Activated CD4-positive, alpha-beta T cell treated with anti-CD3 and anti-CD28 coated beads, Interleukin-2, amount 50 U/mL, for 48 hours (primary cell): ENCODE measurements at regions not wholly inside any gene's neighbourhood (a gene's known extent, or its start where the extent isn't known, plus 50 kb on each side); places are given as distances from the start of the nearest gene placed in this dataset.
"Not testable (repeated sequence)": the region's sequence is repeated elsewhere in the genome, so short reads cannot be mapped to it uniquely, and the experiment has no call there.

Experiments
- DNase-seq, 2 experiments: peaks; one replicate each; pipeline ENCODE4 v3.0.0-alpha.2; 2020

DNA sequence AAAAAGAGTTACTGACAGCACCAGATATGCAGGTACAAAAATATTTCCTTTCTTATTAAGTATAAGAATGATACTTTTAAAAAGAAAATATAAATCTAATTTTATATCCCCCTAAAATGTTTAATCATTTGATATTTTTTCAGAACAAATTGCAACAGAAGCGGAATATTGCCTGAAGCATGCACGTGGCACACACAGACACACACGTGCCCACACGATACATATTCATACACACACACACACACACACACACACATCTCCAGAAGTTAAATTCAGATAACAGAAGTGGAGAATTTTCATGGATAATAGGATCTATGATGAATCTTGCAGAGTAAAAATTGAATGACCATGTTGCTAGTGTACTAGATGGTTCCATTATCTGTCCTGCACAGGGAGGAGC, 445.2 kb downstream of the GPAT3 start:
- DNase-seq: no peak

DNA sequence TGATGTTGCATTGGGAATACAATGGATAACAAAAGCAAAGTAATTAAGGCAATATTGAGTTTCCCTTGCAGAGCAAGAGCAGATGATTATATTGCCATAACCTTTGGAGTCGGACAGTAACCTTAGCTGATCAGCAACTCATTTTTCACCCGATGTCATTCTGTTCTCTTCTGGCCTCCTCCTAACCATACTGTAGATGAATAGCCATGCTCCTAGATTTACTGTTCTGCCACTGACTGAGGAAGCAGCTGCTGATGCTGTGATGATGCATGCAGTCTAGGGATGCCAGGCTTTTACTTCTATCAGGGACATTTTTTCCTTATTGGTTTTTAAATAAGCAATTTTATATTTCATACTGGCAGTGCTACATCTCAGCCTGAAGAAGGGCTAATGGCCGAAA, 443.9 kb downstream of the GPAT3 start:
- DNase-seq: no peak

DNA sequence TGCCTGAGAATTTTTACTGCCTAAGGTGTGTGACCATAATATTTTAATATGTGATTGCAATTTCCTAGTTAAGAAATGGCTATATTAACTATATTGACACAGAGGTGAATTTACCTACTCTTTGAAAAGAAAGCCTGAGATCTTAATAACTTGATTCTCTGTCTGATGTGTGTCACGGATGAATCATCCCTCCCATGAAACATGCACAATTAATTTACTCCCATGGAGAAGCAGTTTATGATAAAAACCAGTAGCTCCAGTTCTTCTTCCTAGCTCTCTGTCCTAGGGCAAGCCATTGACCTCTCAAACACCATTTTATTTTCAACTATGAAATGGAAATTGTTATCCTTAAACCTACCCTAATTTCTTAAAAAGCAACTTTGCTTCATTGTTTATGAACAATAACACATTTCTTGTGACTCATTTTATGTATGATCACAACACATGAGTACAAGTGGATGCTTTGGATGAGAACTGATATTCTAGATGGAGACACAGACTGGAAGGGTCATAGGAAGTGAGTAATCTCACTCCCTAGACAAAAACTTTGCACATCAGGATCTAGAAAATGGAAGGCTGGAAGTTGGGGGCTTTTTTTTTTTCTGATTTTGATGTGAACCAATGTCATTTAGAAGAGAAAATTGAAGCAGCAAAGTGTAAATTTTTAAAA, 438.3 kb downstream of the GPAT3 start:
- DNase-seq: no peak

DNA sequence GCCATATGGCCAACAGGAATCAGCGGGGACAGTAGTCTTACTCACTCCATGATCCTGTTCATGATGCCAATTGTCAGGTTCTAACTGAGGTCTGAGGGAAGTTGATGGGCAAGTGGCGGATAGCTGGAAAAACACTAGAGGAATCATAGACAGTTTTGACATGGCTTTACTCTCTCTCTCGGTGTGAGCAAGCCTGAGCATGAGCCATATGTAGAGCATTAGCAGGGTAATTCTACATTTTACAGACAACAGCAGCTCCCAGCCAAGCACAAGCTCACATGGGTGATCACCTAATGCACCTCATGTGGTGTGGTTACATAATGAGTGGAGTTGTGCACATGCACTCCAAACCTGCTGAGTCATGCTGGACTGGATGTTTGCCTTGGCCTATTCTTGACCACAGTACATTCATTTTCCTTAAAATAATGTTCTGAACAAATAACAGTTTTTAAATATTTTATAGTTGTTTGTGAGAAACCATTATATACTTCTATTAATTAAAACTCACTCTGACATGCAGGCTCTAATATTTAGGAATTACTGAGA, 429.2 kb downstream of the GPAT3 start:
- no peak for DNase-seq

DNA sequence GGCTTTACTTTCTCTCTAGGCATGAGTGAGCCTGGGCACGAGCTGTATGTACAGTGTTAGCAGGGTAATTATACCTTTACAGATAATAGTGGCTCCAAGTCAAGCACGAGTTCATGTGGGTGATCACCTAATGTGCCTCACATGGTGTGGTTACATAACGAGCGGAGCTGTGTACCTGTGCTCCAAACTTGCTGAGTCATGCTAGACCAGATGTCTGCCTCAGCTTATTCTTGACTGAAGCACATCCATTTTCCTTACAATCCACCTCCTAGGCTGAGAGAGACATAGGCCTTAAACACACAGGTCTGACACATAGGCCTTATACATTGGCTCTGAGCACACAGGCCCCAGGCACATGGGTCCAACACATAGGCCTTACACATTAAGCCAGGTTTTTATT, 426.6 kb downstream of the GPAT3 start:
- DNase-seq: no peak

DNA sequence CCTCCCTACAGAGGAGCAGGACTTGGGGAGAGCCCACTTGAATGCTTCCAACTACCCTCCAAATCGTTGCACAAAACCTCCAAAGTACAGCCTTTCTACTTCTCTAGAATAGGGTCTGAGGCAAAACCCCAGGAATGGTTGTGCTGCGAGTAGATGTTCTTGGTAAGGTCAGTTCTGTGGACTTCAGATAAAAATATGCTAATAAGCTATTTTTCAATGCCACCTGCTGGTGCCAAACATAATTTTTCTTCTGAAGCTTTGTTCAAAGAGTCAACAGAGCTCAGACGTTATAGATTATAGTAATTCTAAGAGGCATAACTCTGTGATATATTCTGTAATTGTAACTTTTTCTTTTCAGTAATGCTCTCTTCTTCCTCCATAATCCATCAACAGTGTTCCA, 425.7 kb downstream of the GPAT3 start:
- DNase-seq: no peak

DNA sequence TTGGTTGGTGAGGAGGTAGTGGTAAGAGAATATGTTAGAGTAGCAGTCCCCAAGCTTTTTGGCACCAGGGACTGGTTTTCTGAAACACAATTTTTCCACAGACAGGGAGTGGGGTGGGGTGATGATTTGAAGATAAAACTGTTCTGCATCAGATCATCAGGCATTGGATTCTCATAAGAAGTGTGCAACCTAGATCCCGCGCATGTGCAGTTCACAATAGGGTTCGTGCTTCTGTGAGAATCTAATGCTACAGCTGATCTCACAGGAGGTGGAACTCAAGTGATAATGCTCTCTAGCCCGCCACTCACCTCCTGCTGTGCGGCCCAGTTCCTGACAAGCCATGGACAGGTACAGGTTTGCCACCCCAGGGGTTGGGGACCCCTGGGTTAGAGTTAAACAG, 423.3 kb downstream of the GPAT3 start:
- no peak for DNase-seq

DNA sequence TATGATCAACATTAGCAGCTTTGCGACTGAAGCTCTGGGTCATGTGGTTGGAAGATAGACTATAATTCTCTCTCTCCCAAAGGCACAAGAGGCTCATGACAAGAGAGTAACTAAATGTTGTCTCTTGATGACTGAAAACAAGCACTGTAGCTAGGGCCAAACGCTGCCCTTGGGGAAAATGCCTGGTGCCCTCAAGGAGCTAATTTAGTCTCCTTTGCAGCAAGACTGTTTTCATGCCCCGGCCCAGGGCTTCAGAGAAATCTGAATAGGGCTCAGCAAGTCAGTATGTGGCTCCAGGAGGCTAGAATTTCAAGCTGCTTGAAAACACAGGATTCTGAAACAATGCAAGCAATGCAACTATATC, 411.9 kb downstream of the GPAT3 start:
- DNase-seq: no peak

DNA sequence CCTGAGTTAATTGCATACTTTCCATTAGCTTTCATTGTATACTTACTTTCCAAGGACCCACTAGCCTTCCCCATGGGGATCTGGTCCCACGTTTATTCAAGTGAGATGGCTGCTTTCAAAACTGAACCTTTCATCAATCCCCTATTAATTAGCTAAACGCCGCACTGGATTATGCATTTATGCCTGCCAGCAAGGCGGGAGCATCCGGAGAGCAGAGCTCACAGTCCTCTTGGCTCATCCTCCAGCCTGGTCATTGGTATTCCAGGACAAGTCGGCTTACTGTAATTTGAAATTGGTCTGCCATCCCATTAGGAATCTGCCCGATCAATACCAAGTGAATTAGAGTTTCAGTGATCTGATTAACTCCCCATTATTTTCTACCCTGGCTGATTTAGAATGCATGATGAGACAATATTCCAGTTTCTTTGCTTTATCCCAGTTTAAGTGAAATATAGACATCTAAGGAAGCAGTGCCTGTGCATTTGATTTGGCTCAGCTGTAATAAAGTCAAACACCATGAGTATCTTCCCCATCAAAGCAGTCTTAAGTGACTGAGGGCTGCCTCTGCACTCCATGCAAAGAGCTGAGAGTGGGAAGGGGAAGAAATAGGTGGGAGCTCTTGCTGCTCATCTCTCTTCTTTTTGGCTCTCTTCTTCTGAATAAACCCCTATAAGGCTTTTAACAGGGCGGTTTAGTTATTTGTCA, 411.4 kb downstream of the GPAT3 start:
- no peak for DNase-seq

DNA sequence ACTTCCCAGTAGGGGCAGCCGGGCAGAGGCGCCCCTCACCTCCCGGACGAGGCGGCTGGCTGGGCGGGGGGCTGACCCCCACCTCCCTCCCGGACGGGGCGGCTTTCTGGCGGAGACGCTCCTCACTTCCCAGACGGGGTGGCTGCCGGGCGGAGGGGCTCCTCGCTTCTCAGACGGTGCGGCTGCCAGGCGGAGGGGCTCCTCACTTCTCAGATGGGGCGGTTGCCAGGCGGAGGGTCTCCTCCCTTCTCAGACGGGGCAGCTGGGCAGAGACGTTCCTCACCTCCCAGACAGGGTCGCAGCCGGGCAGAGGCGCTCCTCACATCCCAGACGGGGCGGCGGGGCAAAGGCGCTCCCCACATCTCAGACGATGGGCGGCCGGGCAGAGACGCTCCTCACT, 407.8 kb downstream of the GPAT3 start:
- DNase-seq: not testable (repeated sequence)

DNA sequence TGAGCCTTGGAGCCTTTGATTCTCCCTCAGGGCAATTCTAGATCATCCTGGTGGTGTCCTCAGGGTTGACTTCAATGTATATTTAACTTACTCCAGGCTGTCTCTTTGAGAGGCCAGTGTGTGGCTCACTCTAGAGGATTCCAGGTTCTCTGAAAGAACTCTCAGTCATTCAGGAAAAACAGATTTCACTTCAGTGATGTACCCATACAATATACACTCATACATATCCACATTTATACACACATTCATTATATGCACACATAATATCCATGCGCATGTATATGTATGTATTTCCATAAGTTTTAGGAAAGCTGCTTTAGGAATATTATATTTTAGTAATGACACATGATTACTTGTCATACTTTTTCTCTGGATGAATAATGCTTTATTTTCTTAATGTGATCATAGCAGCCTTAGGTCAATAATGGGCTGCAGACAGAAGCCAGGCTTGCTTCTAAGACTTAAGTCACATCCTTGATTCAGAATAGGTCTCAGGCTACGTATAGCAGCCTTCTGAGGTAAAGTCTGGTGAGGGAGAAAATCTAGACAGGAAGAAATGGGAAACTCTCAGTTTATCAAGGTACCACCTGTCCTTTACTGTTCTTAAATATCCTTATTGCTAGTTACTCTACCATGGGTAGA, 397.0 kb downstream of the GPAT3 start:
- DNase-seq: no peak

DNA sequence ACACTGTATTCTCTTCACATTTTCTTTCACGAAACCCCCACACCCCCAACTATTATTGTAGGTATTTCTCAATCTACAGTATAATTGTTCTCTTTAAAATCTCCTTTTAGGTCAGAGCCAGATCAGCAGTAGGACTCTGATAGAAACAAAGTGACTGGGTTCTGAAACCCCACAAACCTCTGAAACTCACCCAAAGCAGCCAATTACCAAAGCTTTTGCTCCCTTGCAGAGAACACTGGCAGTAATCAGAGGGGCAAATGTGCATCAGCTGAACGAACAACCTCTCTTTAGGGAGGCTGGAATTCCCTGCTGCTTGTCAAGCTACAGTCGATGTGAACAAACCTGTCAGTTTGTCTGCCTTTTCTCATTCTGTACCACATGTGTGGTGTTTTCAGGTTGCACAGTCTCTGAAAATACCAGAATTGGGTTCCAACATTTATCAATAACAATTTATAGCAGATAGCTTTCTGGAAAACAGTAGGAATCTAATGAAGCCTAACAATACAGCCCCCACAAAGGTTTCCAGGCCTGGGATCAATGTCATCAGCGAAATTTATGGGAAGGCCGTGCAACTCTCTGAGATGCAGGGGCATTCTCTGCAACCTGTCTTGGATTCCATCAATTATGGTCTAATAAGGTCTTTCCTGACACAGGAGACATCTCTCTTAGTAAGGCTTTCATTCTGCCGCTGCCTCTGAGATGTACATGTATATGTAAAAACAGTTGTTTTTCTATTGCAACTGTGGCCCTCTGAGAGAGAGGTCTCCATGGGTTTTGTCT, 395.9 kb downstream of the GPAT3 start:
- no peak for DNase-seq

DNA sequence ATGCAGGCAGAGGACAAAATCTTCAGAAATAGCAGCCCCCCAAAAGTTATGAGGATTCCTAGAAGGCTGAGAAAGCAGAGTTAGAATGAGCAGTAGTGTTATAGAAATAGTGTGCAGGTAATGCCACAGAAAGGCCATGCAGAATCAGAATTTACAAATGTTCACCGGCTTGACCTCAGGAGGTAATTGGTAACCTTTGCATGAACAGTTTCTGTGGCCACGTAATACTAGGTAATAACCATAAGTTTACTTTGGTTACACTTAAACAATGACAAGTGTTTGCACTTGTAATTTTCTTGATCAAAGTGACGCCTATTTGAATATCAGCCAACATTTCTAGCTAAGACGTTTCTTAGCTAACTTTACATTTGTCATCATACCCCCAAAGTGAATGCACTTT, 393.6 kb downstream of the GPAT3 start:
- DNase-seq: no peak

DNA sequence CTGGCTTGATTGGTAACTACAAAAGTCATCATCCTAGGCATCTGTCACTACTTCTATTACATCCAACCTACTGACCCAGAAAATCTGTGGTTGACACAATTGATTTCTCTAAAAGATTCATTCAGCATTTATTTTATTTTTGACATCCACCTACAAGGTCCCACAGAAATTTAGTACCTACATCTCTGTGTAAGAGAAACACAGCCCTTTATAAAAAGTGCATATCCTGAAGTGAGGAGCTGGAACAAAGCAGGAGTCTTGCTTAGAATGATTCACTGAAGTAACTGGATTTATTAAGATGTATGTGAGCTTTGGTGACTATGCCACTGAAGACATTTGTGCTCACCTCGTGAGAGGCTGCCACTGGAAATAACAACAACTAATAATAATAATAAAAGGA, 391.0 kb downstream of the GPAT3 start:
- DNase-seq: no peak

DNA sequence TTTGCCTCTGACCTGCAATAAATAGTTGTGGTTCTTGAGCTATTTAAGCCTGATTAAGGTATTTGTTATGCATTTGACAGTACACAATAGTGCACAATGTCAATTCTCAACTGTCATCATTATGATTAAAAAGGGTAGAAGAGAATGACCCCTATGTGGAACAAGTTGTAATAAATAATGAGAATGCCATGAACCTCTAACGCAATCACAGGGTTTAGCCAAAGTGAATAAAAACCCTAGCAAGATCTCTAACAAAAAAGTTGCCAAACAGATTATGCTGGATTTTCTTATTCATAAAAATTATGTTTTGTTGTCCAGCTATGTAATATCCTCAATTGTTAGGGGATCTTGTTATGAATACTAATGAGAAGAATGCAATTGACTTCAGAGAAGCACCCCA, 387.4 kb downstream of the GPAT3 start:
- no peak for DNase-seq

DNA sequence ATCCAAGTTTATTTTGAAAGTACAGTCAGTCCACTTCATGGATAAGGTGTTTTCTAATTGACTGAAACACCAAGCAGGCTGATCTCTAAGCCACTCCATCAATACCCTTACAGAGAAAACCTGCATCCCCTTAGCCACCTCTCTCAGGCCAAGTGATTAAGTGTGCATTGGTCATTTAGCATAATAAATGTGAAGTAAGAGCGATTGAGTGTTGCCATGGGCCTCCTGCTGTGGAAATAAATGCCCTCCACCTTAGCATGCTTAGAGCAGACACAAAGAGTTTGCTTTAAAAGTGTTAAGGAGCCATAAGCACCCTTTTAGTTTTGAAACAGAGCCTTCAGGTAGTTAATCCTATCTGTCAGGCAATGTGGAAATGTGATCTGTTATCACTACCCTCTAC, 386.5 kb downstream of the GPAT3 start:
- DNase-seq: no peak

DNA sequence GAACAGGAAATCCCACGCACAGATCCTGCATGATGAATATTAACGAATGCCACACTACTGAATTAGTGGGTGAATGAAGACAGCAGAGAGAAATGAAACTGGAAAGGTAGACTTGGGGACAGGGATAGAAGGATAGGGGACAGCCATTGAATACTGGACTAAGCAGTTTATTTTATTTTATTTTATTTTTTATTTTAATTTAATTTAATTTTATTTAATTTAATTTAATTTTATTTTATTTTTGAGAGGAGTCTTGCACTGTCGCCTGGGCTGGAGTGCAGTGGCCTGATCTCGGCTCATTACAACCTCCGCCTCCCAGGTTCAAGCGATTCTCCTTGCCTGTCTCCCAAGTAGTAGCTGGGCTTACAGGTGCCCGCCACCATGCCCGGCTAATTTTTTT, 385.2 kb downstream of the GPAT3 start:
- DNase-seq: no peak

DNA sequence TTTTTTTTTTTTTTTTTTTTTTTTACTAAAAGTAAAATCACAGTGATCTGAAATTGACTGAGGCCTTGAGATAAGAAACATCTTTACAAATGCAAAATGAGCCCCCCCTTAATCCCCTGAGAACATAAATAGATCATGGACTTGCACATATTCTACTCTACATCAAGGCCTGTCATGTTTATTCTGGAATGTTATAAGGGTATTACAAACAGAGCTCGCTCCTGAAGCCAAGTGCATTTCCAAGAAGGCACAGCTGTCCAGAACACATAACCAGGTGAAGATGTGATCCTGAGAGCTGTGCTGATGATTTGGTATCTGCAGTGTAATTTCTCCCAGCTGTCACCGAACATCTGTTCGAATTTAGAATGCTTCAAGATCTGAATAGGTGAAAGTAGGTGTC, 384.5 kb downstream of the GPAT3 start:
- DNase-seq: no peak

DNA sequence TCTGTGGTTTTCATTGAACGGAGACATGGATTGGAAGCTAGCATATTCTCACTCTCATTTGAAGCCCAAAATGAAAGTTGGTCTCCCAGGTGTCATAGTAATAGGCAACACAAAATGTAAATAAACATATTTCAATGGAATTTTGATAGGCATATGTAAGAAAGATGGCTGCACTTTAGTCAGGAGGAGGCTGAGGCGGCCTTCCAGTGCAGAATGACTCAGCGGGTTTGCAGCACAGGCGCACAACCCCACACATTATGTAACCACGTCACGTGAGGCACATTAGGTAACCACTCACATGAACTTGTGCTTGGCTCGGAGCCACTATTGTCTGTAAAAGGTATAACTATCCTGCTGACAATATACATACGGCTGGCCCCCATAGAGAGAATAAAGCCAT, 381.7 kb downstream of the GPAT3 start:
- no peak for DNase-seq

DNA sequence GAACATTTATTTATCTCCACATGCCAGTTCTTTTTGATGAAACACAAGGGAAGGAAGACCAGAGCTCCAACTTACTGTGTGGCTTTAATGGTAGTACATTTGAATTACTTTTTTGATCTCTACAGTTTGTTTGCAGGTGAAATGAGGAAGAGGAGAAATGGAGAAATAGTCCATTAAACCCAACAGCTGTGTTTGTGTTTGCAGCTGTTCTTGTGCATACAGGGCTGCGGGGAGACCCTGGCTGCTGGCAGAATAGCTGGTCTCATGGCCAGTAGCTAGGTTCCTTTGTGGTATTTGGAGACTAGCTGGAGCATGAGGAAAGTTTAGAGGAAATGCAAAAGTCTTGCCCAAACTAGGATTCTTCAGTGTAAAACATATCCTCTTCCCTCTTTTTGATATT, 374.8 kb downstream of the GPAT3 start:
- DNase-seq: no peak

DNA sequence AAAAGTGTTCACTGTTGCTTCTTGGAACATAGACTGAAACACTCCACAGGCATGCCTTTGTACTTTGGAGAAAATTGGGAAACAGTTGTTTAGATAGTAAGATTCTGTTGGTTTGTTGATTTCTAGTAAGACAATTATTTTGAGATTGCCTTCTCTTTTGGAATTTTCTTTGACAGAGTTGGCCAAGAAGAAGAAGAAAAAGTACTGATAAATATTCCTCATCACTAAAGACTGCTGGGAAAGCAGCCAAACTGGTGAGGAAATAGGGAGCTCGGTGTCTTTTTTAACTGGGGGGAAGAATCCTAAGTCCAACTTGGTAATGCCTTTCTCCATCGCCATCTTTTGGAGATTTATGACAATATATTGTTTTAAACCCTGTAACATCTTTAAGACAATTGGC, 370.7 kb downstream of the GPAT3 start:
- DNase-seq: no peak

DNA sequence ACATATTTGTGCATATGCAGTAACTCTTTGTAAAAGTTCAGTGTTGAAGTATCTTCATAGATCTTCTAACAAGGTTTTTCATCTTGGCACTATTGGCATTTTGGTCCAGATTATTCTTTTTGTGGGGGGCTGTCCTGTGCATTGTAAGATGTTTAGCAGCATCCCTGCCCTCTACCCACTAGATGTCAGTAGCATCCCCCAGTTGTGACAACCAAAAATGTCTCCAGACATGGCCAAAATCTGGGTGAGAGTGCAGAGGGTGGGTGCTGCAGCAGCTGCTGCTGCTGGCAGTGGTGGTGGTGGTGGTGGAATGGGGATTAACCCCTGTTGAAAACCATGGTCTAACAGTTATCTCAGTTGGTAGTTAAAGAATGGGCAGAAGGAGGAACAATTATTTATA, 370.0 kb downstream of the GPAT3 start:
- no peak for DNase-seq

DNA sequence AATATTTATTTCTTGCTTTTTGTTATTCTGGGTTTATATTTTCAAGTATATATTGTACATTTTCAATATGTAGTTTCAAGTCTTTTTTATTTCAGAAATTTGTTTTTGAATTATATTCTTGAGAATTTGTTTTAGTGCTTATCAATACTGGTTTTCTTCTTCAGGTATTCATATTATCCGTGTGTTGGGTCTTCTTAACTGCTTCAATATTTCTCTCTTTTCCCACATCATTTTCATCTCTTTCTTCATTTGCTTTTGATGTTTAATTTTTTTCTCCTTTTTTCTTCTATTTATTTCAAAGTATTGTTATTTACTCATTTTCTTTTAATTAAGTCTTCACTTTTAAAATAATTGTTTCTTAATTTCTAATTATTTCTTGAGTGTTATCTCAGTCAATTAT, 367.8 kb downstream of the GPAT3 start:
- not testable (repeated sequence) for DNase-seq

DNA sequence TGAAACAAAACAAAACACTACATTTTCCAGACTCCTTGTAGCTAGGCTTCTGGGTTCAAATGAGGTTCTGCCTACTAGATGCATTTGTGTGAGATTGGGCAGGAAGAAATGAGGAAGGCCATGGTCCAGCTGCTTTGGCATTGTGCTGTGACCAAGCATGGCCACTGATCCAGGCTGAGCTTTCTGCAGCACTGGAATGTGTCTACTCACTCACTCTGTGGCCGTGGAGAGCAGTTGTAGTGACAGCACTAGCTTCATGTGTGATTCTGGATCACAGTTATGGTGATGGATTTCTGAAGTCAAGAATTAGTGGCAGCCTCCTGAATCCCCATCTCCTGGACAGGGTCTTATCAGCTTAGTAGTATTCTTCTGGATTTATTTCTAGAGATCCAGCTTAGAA, 358.9 kb downstream of the GPAT3 start:
- no peak for DNase-seq
